ENCODE measurements at regions not wholly inside any gene's neighbourhood (a gene's known extent, or its start where the extent isn't known, plus 50 kb on each side); places are given as distances from the start of the nearest gene placed in this dataset.

GRCh38 chr4:123072060-123072459 lies 149.7 kb upstream of the NUDT6 start:
- Histone ChIP-seq H3K9ac (ENCODE audit: low read length) (no peak overlapping the region), H3K9me3 (ENCODE audit: low read length) (no peaks in the 10 kb centered on the region), H3K27me3 (ENCODE audit: insufficient read depth, low read depth, low read length) (no peaks in the 10 kb centered on the region), H3K4me2 (ENCODE audit: low read length) (no peak overlapping the region), H2AFZ (ENCODE audit: low read depth, low read length) (no peak overlapping the region), H3F3A (ENCODE audit: insufficient read depth, low read length, poor library complexity, severe bottlenecking) (no peaks in the 10 kb centered on the region), H3K79me2 (replicated peaks; ENCODE audit: insufficient read depth, low read length) (no peaks in the 10 kb centered on the region), H3K9me2 (ENCODE audit: insufficient read depth, low read length) (no peaks in the 10 kb centered on the region), H3K36me3 (ENCODE audit: insufficient read depth, low read length) (no peaks in the 10 kb centered on the region), H3K4me3 (ENCODE audit: low read length) (no peak overlapping the region), H3K27ac (ENCODE audit: low read length) (no peak overlapping the region), H4K20me1 (ENCODE audit: insufficient read depth) (no peaks in the 10 kb centered on the region)
- TF ChIP-seq EP300 (conservative IDR thresholded peaks at IDR 0.05; ENCODE audit: poor library complexity, severe bottlenecking): no peak
- no peak for TF ChIP-seq EZH2 (IDR thresholded peaks at IDR 0.05; ENCODE audit: borderline replicate concordance, insufficient read depth, low read length, poor library complexity, severe bottlenecking)
- TF ChIP-seq RAD21 (conservative IDR thresholded peaks at IDR 0.05): no peak
- TF ChIP-seq SMC3 (conservative IDR thresholded peaks at IDR 0.05; ENCODE audit: poor library complexity): no peak
- TF ChIP-seq REST (IDR thresholded peaks at IDR 0.05; ENCODE audit: borderline replicate concordance): no peak
- TF ChIP-seq MXI1 (conservative IDR thresholded peaks at IDR 0.05; ENCODE audit: poor library complexity, severe bottlenecking): no peak
- no peak for TF ChIP-seq TAF1 (IDR thresholded peaks at IDR 0.05; ENCODE audit: low read depth)
- no peak for TF ChIP-seq CTCF (IDR thresholded peaks at IDR 0.05; ENCODE audit: poor library complexity, severe bottlenecking)
- no peak for TF ChIP-seq POLR2AphosphoS5 (IDR thresholded peaks at IDR 0.05)

DNA sequence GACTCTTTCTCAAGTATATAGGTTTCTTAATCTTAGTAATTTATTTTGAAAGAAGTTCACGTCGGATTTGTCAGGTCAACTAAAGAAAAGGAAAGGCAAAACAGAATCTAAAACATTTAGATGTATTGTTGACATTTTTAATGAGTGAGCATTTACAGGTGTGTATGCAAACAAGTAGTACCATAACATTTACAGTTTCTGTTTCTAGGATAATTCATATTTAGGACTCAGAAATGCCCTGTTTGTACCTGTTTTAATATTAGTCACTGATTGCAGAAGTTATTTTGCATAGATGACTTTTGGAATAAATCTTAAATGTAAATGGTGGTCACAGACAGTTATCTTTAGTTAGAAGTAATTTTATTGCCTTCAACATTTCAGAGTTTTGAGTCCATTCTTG lies 151.3 kb upstream of the NUDT6 start:
- no peak overlapping the region for H3K4me3 ChIP-seq (ENCODE audit: low read length)
- H3K79me2 ChIP-seq (replicated peaks; ENCODE audit: insufficient read depth, low read length): no peaks in the 10 kb centered on the region
- no peaks in the 10 kb centered on the region for H3F3A ChIP-seq (ENCODE audit: insufficient read depth, low read length, poor library complexity, severe bottlenecking)
- TF ChIP-seq EZH2 (IDR thresholded peaks at IDR 0.05; ENCODE audit: borderline replicate concordance, insufficient read depth, low read length, poor library complexity, severe bottlenecking) (no peak), MXI1 (conservative IDR thresholded peaks at IDR 0.05; ENCODE audit: poor library complexity, severe bottlenecking) (no peak), SMC3 (conservative IDR thresholded peaks at IDR 0.05; ENCODE audit: poor library complexity) (no peak), POLR2AphosphoS5 (IDR thresholded peaks at IDR 0.05) (no peak), CTCF (IDR thresholded peaks at IDR 0.05; ENCODE audit: poor library complexity, severe bottlenecking) (no peak), TAF1 (IDR thresholded peaks at IDR 0.05; ENCODE audit: low read depth) (no peak), EP300 (conservative IDR thresholded peaks at IDR 0.05; ENCODE audit: poor library complexity, severe bottlenecking) (no peak), REST (IDR thresholded peaks at IDR 0.05; ENCODE audit: borderline replicate concordance) (no peak), RAD21 (conservative IDR thresholded peaks at IDR 0.05) (no peak)
- H2AFZ ChIP-seq (ENCODE audit: low read depth, low read length): no peak overlapping the region
- H3K27me3 ChIP-seq (ENCODE audit: insufficient read depth, low read depth, low read length): no peaks in the 10 kb centered on the region
- H3K9me2 ChIP-seq (ENCODE audit: insufficient read depth, low read length): no peaks in the 10 kb centered on the region
- H3K36me3 ChIP-seq (ENCODE audit: insufficient read depth, low read length): no peaks in the 10 kb centered on the region
- no peak overlapping the region for H3K27ac ChIP-seq (ENCODE audit: low read length)
- H3K9ac ChIP-seq (ENCODE audit: low read length): no peak overlapping the region
- H3K9me3 ChIP-seq (ENCODE audit: low read length): no peaks in the 10 kb centered on the region
- H4K20me1 ChIP-seq (ENCODE audit: insufficient read depth): no peaks in the 10 kb centered on the region
- H3K4me2 ChIP-seq (ENCODE audit: low read length): no peak overlapping the region
